Activated CD4-positive, alpha-beta T cell treated with anti-CD3 and anti-CD28 coated beads, Interleukin-2, amount 10 ng/mL, durations not matched to agents 7 days and 5 days (primary cell): ENCODE measurements at regions not wholly inside any gene's neighbourhood (a gene's known extent, or its start where the extent isn't known, plus 50 kb on each side); places are given as distances from the start of the nearest gene placed in this dataset.
"Not testable (repeated sequence)": the region's sequence is repeated elsewhere in the genome, so short reads cannot be mapped to it uniquely, and the experiment has no call there.

Source experiments
- CTCF ChIA-PET: fragments of 350-600 bp; sonication (Branson Sonifier 250); formaldehyde crosslinking; loops from one replicate; lab custom pipeline; 2021; ENCODE audit warnings: antibody characterized with exemption; lab: Charles Lee
- POLR2A ChIA-PET: fragments of 350-600 bp; sonication (Branson Sonifier 250); formaldehyde crosslinking; loops from one replicate; lab custom pipeline; 2021; ENCODE audit warnings: antibody characterized with exemption; lab: Charles Lee
- DNase-seq: peaks from one replicate; pipeline ENCODE4 v3.0.0-alpha.2; 2020
- H3K27ac Mint-ChIP-seq: one replicate; pipeline ENCODE4 v1.8.0; 2021; ENCODE audit warnings: mild to moderate bottlenecking, moderate library complexity, mixed read lengths
- H3K27me3 Mint-ChIP-seq: one replicate; pipeline ENCODE4 v1.8.0; 2021; ENCODE audit warnings: mixed read lengths
- H3K36me3 Mint-ChIP-seq: one replicate; pipeline ENCODE4 v1.8.0; 2021; ENCODE audit warnings: low read depth, mixed read lengths
- H3K4me1 Mint-ChIP-seq: one replicate; pipeline ENCODE4 v1.8.0; 2021; ENCODE audit warnings: mixed read lengths
- H3K4me3 Mint-ChIP-seq: one replicate; pipeline ENCODE4 v1.8.0; 2021; ENCODE audit warnings: mild to moderate bottlenecking, moderate library complexity, mixed read lengths
- H3K9me3 Mint-ChIP-seq: one replicate; pipeline ENCODE4 v1.8.0; 2021; ENCODE audit warnings: mixed read lengths

- DNase-seq, result no peak
- H3K4me1 Mint-ChIP-seq, result no peaks in the 10 kb centered on the region
- no peak overlapping the region for H3K27ac Mint-ChIP-seq
- no peaks in the 10 kb centered on the region for H3K36me3 Mint-ChIP-seq
- ChIA-PET CTCF (no interaction called here), POLR2A (no interaction called here)
- H3K27me3 Mint-ChIP-seq, result no peaks in the 10 kb centered on the region
- no peak overlapping the region for H3K4me3 Mint-ChIP-seq
- no peaks in the 10 kb centered on the region for H3K9me3 Mint-ChIP-seq
Measured at GRCh38 chr2:21781962-21782361, 658.2 kb downstream of the TDRD15 start.

- no peak overlapping the region for H3K27ac Mint-ChIP-seq
- H3K4me3 Mint-ChIP-seq, result no peak overlapping the region
- DNase-seq, result no peak
- ChIA-PET POLR2A (no interaction called here), CTCF (no interaction called here)
- no peaks in the 10 kb centered on the region for H3K36me3 Mint-ChIP-seq
- no peaks in the 10 kb centered on the region for H3K27me3 Mint-ChIP-seq
- H3K9me3 Mint-ChIP-seq, result no peaks in the 10 kb centered on the region
- no peaks in the 10 kb centered on the region for H3K4me1 Mint-ChIP-seq
Measured at GRCh38 chr2:21782866-21783265, 659.1 kb downstream of the TDRD15 start.

DNA sequence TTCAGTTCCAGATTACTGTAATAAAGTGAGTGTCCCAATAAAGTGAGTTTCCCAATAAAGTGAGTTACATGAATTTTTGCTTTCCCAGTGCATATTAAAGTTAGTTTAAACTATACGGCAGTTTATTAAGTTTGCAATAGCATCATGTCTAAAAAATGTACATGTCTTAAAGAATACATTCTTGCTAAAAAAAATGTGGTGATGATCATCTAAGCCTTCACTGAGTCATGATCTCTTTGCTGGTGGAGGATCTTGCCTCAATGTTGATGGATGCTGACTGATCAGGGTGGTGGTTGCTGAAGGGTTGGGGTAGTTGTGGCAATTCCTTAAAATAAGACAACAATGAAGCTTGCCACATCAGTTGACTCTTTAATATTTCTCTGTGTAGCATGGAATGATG, 664.2 kb downstream of the TDRD15 start:
- Mint-ChIP-seq H3K27ac (no peak overlapping the region), H3K4me3 (no peak overlapping the region), H3K4me1 (no peaks in the 10 kb centered on the region), H3K36me3 (no peaks in the 10 kb centered on the region), H3K9me3 (no peaks in the 10 kb centered on the region), H3K27me3 (no peaks in the 10 kb centered on the region)
- DNase-seq, result no peak
- POLR2A ChIA-PET, result no interaction called here
- CTCF ChIA-PET, result no interaction called here

- H3K4me3 Mint-ChIP-seq, POLR2A ChIA-PET: not testable (repeated sequence)
Measured at GRCh38 chr2:21790311-21790710, 666.5 kb downstream of the TDRD15 start.

GRCh38 chr2:21792571-21792970, 668.8 kb downstream of the TDRD15 start:
- Mint-ChIP-seq H3K9me3 (no peaks in the 10 kb centered on the region), H3K27me3 (no peaks in the 10 kb centered on the region), H3K36me3 (no peaks in the 10 kb centered on the region), H3K4me3 (no peak overlapping the region), H3K4me1 (no peaks in the 10 kb centered on the region), H3K27ac (no peak overlapping the region)
- ChIA-PET CTCF (interaction anchor here (0.6 kb wide), 1 partner anchor 109 kb away, joined by 3 read pairs; no protein-coding TSS in a partner anchor), POLR2A (no interaction called here)
- no peak for DNase-seq

More at GRCh38 chr2:21790311-21790710, 666.5 kb downstream of the TDRD15 start:
- H3K4me1 Mint-ChIP-seq, H3K27me3 Mint-ChIP-seq, H3K36me3 Mint-ChIP-seq, DNase-seq, H3K9me3 Mint-ChIP-seq, CTCF ChIA-PET, H3K27ac Mint-ChIP-seq: not testable (repeated sequence)

- Mint-ChIP-seq H3K27ac (no peak overlapping the region), H3K36me3 (no peaks in the 10 kb centered on the region), H3K4me3 (no peak overlapping the region), H3K9me3 (peaks cover 2% of the 10 kb centered on the region), H3K27me3 (no peaks in the 10 kb centered on the region), H3K4me1 (no peaks in the 10 kb centered on the region)
- ChIA-PET CTCF (no interaction called here), POLR2A (no interaction called here)
- no peak for DNase-seq
Measured at GRCh38 chr2:21793461-21793860, 669.7 kb downstream of the TDRD15 start.

DNA sequence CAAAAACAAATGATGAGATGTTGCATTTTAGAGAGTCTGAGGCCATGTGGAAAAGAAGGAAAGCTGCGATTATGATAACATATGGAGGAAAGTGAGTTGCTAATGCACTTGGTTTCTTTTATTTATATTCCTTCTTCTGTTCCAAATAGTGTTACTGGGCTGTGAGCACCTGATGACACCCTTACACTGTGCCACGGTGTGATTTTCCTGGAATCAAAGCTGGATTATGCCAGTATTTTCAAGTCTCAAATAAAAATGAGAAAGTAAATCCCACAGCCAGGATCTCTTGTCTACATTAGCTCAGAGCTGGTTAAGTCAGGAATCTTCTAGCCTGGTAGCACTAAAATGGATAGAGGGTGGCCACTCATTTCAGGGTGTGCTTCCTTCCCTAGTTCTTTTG, 670.8 kb downstream of the TDRD15 start:
- no peak for DNase-seq
- Mint-ChIP-seq H3K9me3 (peaks cover 2% of the 10 kb centered on the region), H3K27me3 (no peaks in the 10 kb centered on the region), H3K4me3 (no peak overlapping the region), H3K27ac (no peak overlapping the region), H3K4me1 (no peaks in the 10 kb centered on the region), H3K36me3 (no peaks in the 10 kb centered on the region)
- ChIA-PET CTCF (no interaction called here), POLR2A (no interaction called here)

GRCh38 chr2:21800356-21800755, 676.6 kb downstream of the TDRD15 start:
- no peaks in the 10 kb centered on the region for H3K4me1 Mint-ChIP-seq
- H3K27me3 Mint-ChIP-seq, result no peaks in the 10 kb centered on the region
- H3K36me3 Mint-ChIP-seq, result no peaks in the 10 kb centered on the region
- peaks cover 2% of the 10 kb centered on the region for H3K9me3 Mint-ChIP-seq
- CTCF ChIA-PET, result no interaction called here
- no peak overlapping the region for H3K4me3 Mint-ChIP-seq
- no peak overlapping the region for H3K27ac Mint-ChIP-seq
- no peak for DNase-seq
- POLR2A ChIA-PET, result no interaction called here

GRCh38 chr2:21803550-21803949, 679.8 kb downstream of the TDRD15 start:
- Mint-ChIP-seq H3K4me1 (no peaks in the 10 kb centered on the region), H3K9me3 (no peaks in the 10 kb centered on the region), H3K36me3 (no peaks in the 10 kb centered on the region), H3K27me3 (no peaks in the 10 kb centered on the region), H3K4me3 (no peak overlapping the region), H3K27ac (no peak overlapping the region)
- CTCF ChIA-PET, result no interaction called here
- DNase-seq, result no peak
- POLR2A ChIA-PET, result no interaction called here

DNA sequence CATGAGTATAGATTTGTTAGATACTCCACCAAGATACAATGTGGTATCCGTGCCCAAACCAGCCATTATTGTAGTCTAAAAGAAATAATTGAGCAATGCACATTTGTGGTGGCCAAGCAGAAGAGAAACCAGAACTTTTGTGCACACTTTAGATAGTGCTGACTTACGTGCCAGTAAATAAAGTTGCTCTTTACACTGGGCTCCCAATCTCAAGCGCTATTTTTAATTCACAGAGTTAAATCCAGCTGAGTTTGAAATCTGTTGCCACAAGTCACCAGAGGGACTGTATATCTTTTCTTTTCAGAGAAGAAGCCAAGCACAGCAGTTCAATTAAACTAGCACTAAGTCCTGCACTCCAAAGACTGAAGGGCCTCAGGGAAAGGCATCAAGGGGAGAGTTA, 680.4 kb downstream of the TDRD15 start:
- no peak for DNase-seq
- CTCF ChIA-PET, result no interaction called here
- H3K4me3 Mint-ChIP-seq, result no peak overlapping the region
- H3K27ac Mint-ChIP-seq, result no peak overlapping the region
- no peaks in the 10 kb centered on the region for H3K4me1 Mint-ChIP-seq
- no peaks in the 10 kb centered on the region for H3K9me3 Mint-ChIP-seq
- H3K27me3 Mint-ChIP-seq, result no peaks in the 10 kb centered on the region
- POLR2A ChIA-PET, result no interaction called here
- H3K36me3 Mint-ChIP-seq, result no peaks in the 10 kb centered on the region

DNA sequence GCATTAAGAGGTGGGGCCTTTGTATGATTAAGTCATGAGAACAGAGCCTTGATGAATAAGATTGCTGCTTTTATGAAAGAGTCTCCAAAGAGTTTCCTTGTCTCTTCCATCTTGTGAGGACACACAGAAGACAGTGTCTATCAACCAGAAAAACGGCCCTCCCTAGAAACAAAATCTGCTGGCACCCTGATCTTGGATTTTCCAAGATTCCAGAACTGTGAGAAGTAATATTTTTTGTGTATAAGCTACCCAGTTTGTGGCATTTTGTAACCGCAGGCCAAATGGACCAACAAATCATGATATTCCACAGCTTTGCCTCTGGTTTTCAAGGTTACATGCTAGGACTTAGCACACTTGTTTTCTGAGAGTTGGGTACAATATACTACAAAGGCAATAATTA, 687.8 kb downstream of the TDRD15 start:
- CTCF ChIA-PET, result interaction anchor here (0.6 kb wide), 1 partner anchor 1158 kb away, joined by 3 read pairs; no protein-coding TSS in a partner anchor
- H3K9me3 Mint-ChIP-seq, result peaks cover 4% of the 10 kb centered on the region
- no peak overlapping the region for H3K4me3 Mint-ChIP-seq
- no peaks in the 10 kb centered on the region for H3K27me3 Mint-ChIP-seq
- no peak for DNase-seq
- no peaks in the 10 kb centered on the region for H3K36me3 Mint-ChIP-seq
- H3K4me1 Mint-ChIP-seq, result no peaks in the 10 kb centered on the region
- H3K27ac Mint-ChIP-seq, result no peak overlapping the region
- POLR2A ChIA-PET, result no interaction called here

GRCh38 chr2:21812766-21813165, 689.0 kb downstream of the TDRD15 start:
- ChIA-PET POLR2A (no interaction called here), CTCF (no interaction called here)
- H3K4me3 Mint-ChIP-seq, result no peak overlapping the region
- peaks cover 4% of the 10 kb centered on the region for H3K9me3 Mint-ChIP-seq
- no peaks in the 10 kb centered on the region for H3K27me3 Mint-ChIP-seq
- DNase-seq, result no peak
- H3K36me3 Mint-ChIP-seq, result no peaks in the 10 kb centered on the region
- H3K27ac Mint-ChIP-seq, result no peak overlapping the region
- H3K4me1 Mint-ChIP-seq, result no peaks in the 10 kb centered on the region

DNA sequence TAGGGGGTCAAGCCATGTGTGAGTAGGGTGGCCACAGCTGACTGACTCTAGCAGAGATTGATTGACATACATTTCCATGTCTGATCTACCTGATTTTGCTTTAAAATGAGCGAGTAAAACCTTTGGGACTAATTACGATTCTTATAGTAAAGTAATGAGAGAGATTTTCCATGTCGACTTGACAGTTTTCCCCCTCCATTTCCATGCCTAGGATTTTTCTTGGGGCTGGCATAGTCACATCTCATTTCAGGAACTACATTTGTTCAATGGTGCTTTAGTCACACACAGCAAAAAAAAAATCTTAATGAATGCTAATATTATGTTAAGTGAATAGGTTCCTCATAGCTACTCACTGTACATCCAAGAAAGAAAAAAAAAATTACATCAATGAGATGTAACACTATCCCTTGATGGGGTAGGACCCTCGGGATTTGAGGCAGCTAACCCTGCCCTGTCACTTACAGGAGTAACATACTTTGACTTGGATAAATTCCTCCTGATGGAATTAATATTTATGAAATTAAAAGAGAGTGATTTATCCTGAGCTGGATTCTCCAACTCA, 690.9 kb downstream of the TDRD15 start:
- no peak for DNase-seq
- no peaks in the 10 kb centered on the region for H3K27me3 Mint-ChIP-seq
- ChIA-PET POLR2A (no interaction called here), CTCF (interaction anchor here (0.6 kb wide), 1 partner anchor 111 kb away, joined by 3 read pairs; no protein-coding TSS in a partner anchor)
- no peaks in the 10 kb centered on the region for H3K36me3 Mint-ChIP-seq
- no peaks in the 10 kb centered on the region for H3K4me1 Mint-ChIP-seq
- no peak overlapping the region for H3K27ac Mint-ChIP-seq
- no peak overlapping the region for H3K4me3 Mint-ChIP-seq
- peaks cover 4% of the 10 kb centered on the region for H3K9me3 Mint-ChIP-seq

GRCh38 chr2:21818212-21818795, 694.5 kb downstream of the TDRD15 start:
- no peaks in the 10 kb centered on the region for H3K4me1 Mint-ChIP-seq

More at GRCh38 chr2:21818212-21818795, 694.5 kb downstream of the TDRD15 start:
- H3K4me3 Mint-ChIP-seq, result no peak overlapping the region
- H3K36me3 Mint-ChIP-seq, result no peaks in the 10 kb centered on the region
- CTCF ChIA-PET, result no interaction called here
- POLR2A ChIA-PET, result no interaction called here
- H3K27me3 Mint-ChIP-seq, result no peaks in the 10 kb centered on the region
- peaks cover 2% of the 10 kb centered on the region for H3K9me3 Mint-ChIP-seq
- no peak overlapping the region for H3K27ac Mint-ChIP-seq
- DNase-seq, result no peak
